CD4-positive, alpha-beta T cell treated with Interleukin-15 for 1 hour (primary cell): ENCODE measurements at regions not wholly inside any gene's neighbourhood (a gene's known extent, or its start where the extent isn't known, plus 50 kb on each side); places are given as distances from the start of the nearest gene placed in this dataset.

Source experiments
- DNase-seq: peaks from one replicate; pipeline ENCODE4 v3.0.0-alpha.2; 2020

GRCh38 chr11:88448131-88448670 is 110.7 kb upstream of the CTSC start:
- no peak for DNase-seq

GRCh38 chr11:88447281-88447680 is 109.7 kb upstream of the CTSC start:
- no peak for DNase-seq

- no peak for DNase-seq
Observed at GRCh38 chr11:88439356-88439755, 101.8 kb upstream of the CTSC start.

- DNase-seq: no peak
Observed at GRCh38 chr11:88438721-88439120, 101.2 kb upstream of the CTSC start.

- DNase-seq: no peak
Observed at GRCh38 chr11:88435415-88435814, 97.9 kb upstream of the CTSC start.

GRCh38 chr11:88434333-88434976 is 96.9 kb upstream of the CTSC start:
- DNase-seq: no peak

- no peak for DNase-seq
Observed at GRCh38 chr11:88433536-88434230, 96.1 kb upstream of the CTSC start.

- no peak for DNase-seq
Observed at GRCh38 chr11:88431675-88432341, 94.3 kb upstream of the CTSC start.

- no peak for DNase-seq
Observed at GRCh38 chr11:88428959-88429358, 91.4 kb upstream of the CTSC start.

- DNase-seq: no peak
Observed at GRCh38 chr11:88427719-88428118, 90.2 kb upstream of the CTSC start.

- DNase-seq: no peak
Observed at GRCh38 chr11:88424881-88425280, 87.3 kb upstream of the CTSC start.

GRCh38 chr11:88421530-88421929 is 84.0 kb upstream of the CTSC start:
- DNase-seq: peak; percentile 50

- no peak for DNase-seq
Observed at GRCh38 chr11:88420165-88420791, 82.7 kb upstream of the CTSC start.

GRCh38 chr11:88418508-88418907 is 81.0 kb upstream of the CTSC start:
- DNase-seq: no peak

GRCh38 chr11:88415495-88415894 is 78.0 kb upstream of the CTSC start:
- DNase-seq: no peak

- no peak for DNase-seq
Observed at GRCh38 chr11:88414981-88415413, 77.5 kb upstream of the CTSC start.

- no peak for DNase-seq
Observed at GRCh38 chr11:88414385-88414861, 76.9 kb upstream of the CTSC start.

GRCh38 chr11:88411265-88411664 is 73.7 kb upstream of the CTSC start:
- DNase-seq: no peak

GRCh38 chr11:88410656-88411055 is 73.1 kb upstream of the CTSC start:
- DNase-seq: no peak

GRCh38 chr11:88410056-88410455 is 72.5 kb upstream of the CTSC start:
- DNase-seq: no peak

- DNase-seq: no peak
Observed at GRCh38 chr11:88406876-88407275, 69.3 kb upstream of the CTSC start.

- DNase-seq: no peak
Observed at GRCh38 chr11:88405853-88406252, 68.3 kb upstream of the CTSC start.
